K562 (cell line): ENCODE measurements at regions not wholly inside any gene's neighbourhood (a gene's known extent, or its start where the extent isn't known, plus 50 kb on each side); places are given as distances from the start of the nearest gene placed in this dataset.

Source experiments
- ATAC-seq: fragments of 200-7000 bp; cut with Tn5 transposase; 3 replicates; pipeline ENCODE4 v1.9.1; 2020; ENCODE audit warnings: moderate library complexity
- BruUV-seq: library from RNA; stranded (reverse); fragments of 400-500 nt; replicated peaks from 2 replicates; lab custom pipeline; 2021; lab: Mats Ljungman, UMichigan
- CTCF ChIA-PET: fragments of 300-600 bp; formaldehyde crosslinking; extraction: SDS; loops from one replicate; lab custom pipeline; 2021; ENCODE audit warnings: low intra/inter-chr PET ratio; lab: Yijun Ruan, JAX
- POLR2A ChIA-PET: fragments of 300-600, 350-650 bp; sonication (Branson Sonifier 250); formaldehyde crosslinking; extraction: SDS; loops from one replicate; lab custom pipeline; 2021; ENCODE audit warnings: antibody characterized with exemption, inconsistent platforms; lab: Yijun Ruan, JAX
- DNase-seq, 4 experiments: peaks; one replicate each; pipeline versions ENCODE4 v3.0.0 to v3.0.0-alpha.2; 2011 to 2018; ENCODE audit warnings: low spot score in 3 of 4, mixed read lengths in 3 of 4; ENCODE audit errors: extremely low read depth in 1 of 4
- FAIRE-seq: peaks from 2 replicates; lab custom pipeline; 2011; peaks lifted over from hg19 to GRCh38; lab: Jason Lieb, UNC
- H2AFZ ChIP-seq: 2 replicates; pipeline ENCODE4 v1.6.0; 2011; ENCODE audit warnings: low read depth, low read length, control low read depth, inconsistent platforms
- H3K27ac ChIP-seq: fragments of 200-600 bp; 3 replicates; pipeline ENCODE4 v1.8.0; 2011; ENCODE audit warnings: low read depth, mild to moderate bottlenecking, control low read depth, inconsistent platforms, low read length, moderate library complexity, mixed read lengths; ENCODE audit errors: extremely low read depth
- H3K27me3 ChIP-seq, 2 experiments: fragments of 300-600 bp in 1 of 2; 2 replicates in 1 of 2; 3 replicates in 1 of 2; pipeline versions ENCODE4 v1.6.0 to v1.8.0; 2011; ENCODE audit warnings: inconsistent platforms in 2 of 2, low read length in 2 of 2, mild to moderate bottlenecking in 1 of 2, mixed read lengths in 1 of 2, moderate library complexity in 1 of 2; ENCODE audit not compliant: control insufficient read depth in 2 of 2, insufficient read depth in 2 of 2
- H3K36me3 ChIP-seq: fragments of 300-600 bp; 3 replicates; pipeline ENCODE4 v1.8.0; 2011; ENCODE audit warnings: mild to moderate bottlenecking, low read length, inconsistent platforms; ENCODE audit not compliant: control insufficient read depth, insufficient read depth
- H3K4me1 ChIP-seq, 2 experiments: fragments of 200-600 bp in 1 of 2; replicated peaks in 1 of 2; 2 replicates in 1 of 2; 3 replicates in 1 of 2; pipeline versions ENCODE4 v1.5.1 to v1.8.0; 2011; ENCODE audit warnings: inconsistent platforms in 2 of 2, low read length in 2 of 2, mild to moderate bottlenecking in 1 of 2, mixed read lengths in 1 of 2, moderate library complexity in 1 of 2; ENCODE audit not compliant: control insufficient read depth in 2 of 2, insufficient read depth in 2 of 2
- H3K4me2 ChIP-seq: 2 replicates; pipeline ENCODE4 v1.6.1; 2011; ENCODE audit warnings: low read length, control low read depth, inconsistent platforms, mixed read lengths; ENCODE audit not compliant: insufficient read depth
- H3K4me3 ChIP-seq: fragments of 200-600 bp; sonication (generic), shearing (Covaris generic); 2 replicates; pipeline ENCODE4 v1.5.1; 2016; ENCODE audit warnings: control low read depth, inconsistent platforms
- H3K79me2 ChIP-seq: fragments of 200-600 bp; 3 replicates; pipeline ENCODE4 v1.8.0; 2011; ENCODE audit warnings: low read length, inconsistent platforms; ENCODE audit not compliant: control insufficient read depth, insufficient read depth
- H3K9ac ChIP-seq, 2 experiments: 2 replicates each; pipeline versions ENCODE4 v1.6.0 to v1.6.1; 2011; ENCODE audit warnings: low read depth in 2 of 2, low read length in 2 of 2, control low read depth in 1 of 2, inconsistent platforms in 1 of 2, mild to moderate bottlenecking in 1 of 2, mixed read lengths in 1 of 2; ENCODE audit not compliant: insufficient read depth in 1 of 2
- H3K9me1 ChIP-seq: one replicate; pipeline ENCODE4 v1.6.0; 2011; ENCODE audit warnings: inconsistent platforms, mild to moderate bottlenecking, low read length, moderate library complexity; ENCODE audit not compliant: control insufficient read depth, insufficient read depth
- H3K9me3 ChIP-seq: replicated peaks from 2 replicates; pipeline ENCODE4 v1.5.1; 2011; ENCODE audit warnings: low read depth, low read length, inconsistent platforms; ENCODE audit not compliant: control insufficient read depth, insufficient read depth
- H4K20me1 ChIP-seq: replicated peaks from 2 replicates; pipeline ENCODE4 v1.6.1; 2011; ENCODE audit warnings: low read length, inconsistent platforms, mixed read lengths; ENCODE audit not compliant: control insufficient read depth, insufficient read depth
- DEAF1 ChIP-seq: fragments of 450-650 bp; formaldehyde crosslinking; IDR thresholded peaks from 2 replicates; pipeline ENCODE4 v1.4.0; 2020; ENCODE audit warnings: mild to moderate bottlenecking, moderate library complexity
- EWSR1 ChIP-seq: fragments of 450-650 bp; IDR thresholded peaks from 2 replicates; pipeline ENCODE4 v1.6.1; 2018; ENCODE audit warnings: borderline replicate concordance, mild to moderate bottlenecking, low read depth, moderate library complexity; ENCODE audit not compliant: partially characterized antibody
- FOXP4 ChIP-seq: sonication (generic); formaldehyde crosslinking; IDR thresholded peaks from 2 replicates; pipeline ENCODE4 v1.8.0; 2022; ENCODE audit warnings: mild to moderate bottlenecking, missing genetic modification reagents, borderline replicate concordance
- GTF3C2 ChIP-seq: IDR thresholded peaks from 3 replicates; pipeline ENCODE4 v1.6.1; 2011; ENCODE audit warnings: borderline replicate concordance, mild to moderate bottlenecking, moderate library complexity; ENCODE audit not compliant: insufficient read length; ENCODE audit errors: extremely low read depth
- HDAC2 ChIP-seq: fragments of 450-650 bp; IDR thresholded peaks from 2 replicates; pipeline ENCODE4 v1.6.1; 2016; ENCODE audit warnings: mild to moderate bottlenecking
- HDAC3 ChIP-seq: fragments of 450-650 bp; IDR thresholded peaks from 2 replicates; pipeline ENCODE4 v1.6.1; 2018; ENCODE audit warnings: borderline replicate concordance, mild to moderate bottlenecking, moderate library complexity; ENCODE audit not compliant: partially characterized antibody
- KAT8 ChIP-seq: fragments of 450-650 bp; IDR thresholded peaks from 2 replicates; pipeline ENCODE4 v1.6.1; 2016; ENCODE audit warnings: low read depth, mild to moderate bottlenecking
- KLF10 ChIP-seq: fragments of 250-450 bp; sonication (Bioruptor Pico); IDR thresholded peaks from 2 replicates; pipeline ENCODE4 v1.6.1; 2021; ENCODE audit warnings: matching md5 sums
- MEF2D ChIP-seq: conservative IDR thresholded peaks from 2 replicates; pipeline ENCODE4 v1.6.1; 2016; ENCODE audit warnings: low read depth, missing genetic modification characterization, missing compliant biosample characterization
- NRF1 ChIP-seq, 2 experiments: fragments of 450-650 bp; IDR thresholded peaks in 1 of 2; conservative IDR thresholded peaks in 1 of 2; 2 replicates each; pipeline ENCODE4 v1.6.1; 2014; ENCODE audit warnings: mild to moderate bottlenecking in 2 of 2
- PML ChIP-seq: IDR thresholded peaks from 2 replicates; pipeline ENCODE4 v1.6.1; 2012; ENCODE audit warnings: low read length, inconsistent platforms
- SMARCE1 ChIP-seq: fragments of 450-650 bp; IDR thresholded peaks from 2 replicates; pipeline ENCODE4 v1.7.1; 2016; ENCODE audit warnings: mild to moderate bottlenecking
- TAF1 ChIP-seq: IDR thresholded peaks from 2 replicates; pipeline ENCODE4 v1.6.1; 2011; ENCODE audit warnings: mild to moderate bottlenecking, low read length, moderate library complexity; ENCODE audit not compliant: insufficient read depth, control insufficient read depth, severe bottlenecking; ENCODE audit errors: extremely low read depth
- U2AF2 ChIP-seq: fragments of 200-400 bp; formaldehyde crosslinking; optimal IDR thresholded peaks from 2 replicates; pipeline ENCODE3; 2017; ENCODE audit warnings: low read depth, mild to moderate bottlenecking, low read length
- ZBTB7A ChIP-seq: IDR thresholded peaks from 2 replicates; pipeline ENCODE4 v1.6.1; 2011; ENCODE audit warnings: low read depth, mild to moderate bottlenecking, low read length, moderate library complexity, borderline replicate concordance; ENCODE audit not compliant: control insufficient read depth
- ZFP36 ChIP-seq: fragments of 150-350 bp; IDR thresholded peaks from 2 replicates; pipeline ENCODE4 v1.6.1; 2018; ENCODE audit warnings: low read length, low read depth; ENCODE audit not compliant: partially characterized antibody
- WGBS: fragments of 100-300 bp; shearing (Covaris generic); methylation state at CpG from one replicate; pipeline ENCODE4 v1.1.6; 2016; ENCODE audit warnings: low coverage, mixed read lengths; ENCODE audit not compliant: insufficient coverage; ENCODE audit errors: missing lambda C conversion rate; 5-methylcytosine and 5-hydroxymethylcytosine counted together
- in situ Hi-C: fragments of 300-500 bp; cut with MboI; formaldehyde crosslinking; loops from 4 replicates; pipeline ENCODE4 v1.15.0; 2018; ENCODE audit warnings: inconsistent platforms, mixed read lengths
- intact Hi-C: fragments of 100-400 bp; cut with micrococcal nuclease; formaldehyde crosslinking; loops from 2 replicates; pipeline ENCODE4 v1.14.2; 2022

- no peak for TF ChIP-seq ZFP36
Measured at GRCh38 chr3:34364335-34364734, 565.9 kb downstream of the PDCD6IP start (continued).

GRCh38 chr3:34365231-34365630 lies 566.8 kb downstream of the PDCD6IP start:
- FAIRE-seq (no peak), ATAC-seq (no peak), DNase-seq (no peak)
- H3K27ac ChIP-seq = no peak overlapping the region
- H3K4me2 ChIP-seq = no peak overlapping the region
- H3K79me2 ChIP-seq = no peaks in the 10 kb centered on the region
- no peaks in the 10 kb centered on the region for H4K20me1 ChIP-seq
- 2% methylated on average over 3 of the region's 3 CpGs for WGBS
- H3K4me3 ChIP-seq = no peak overlapping the region
- no peaks in the 10 kb centered on the region for H3K27me3 ChIP-seq
- intact Hi-C loops (no loop called here), in situ Hi-C loops (no loop called here)
- H3K9me1 ChIP-seq = no peaks in the 10 kb centered on the region
- BruUV-seq = no TSS peak
- POLR2A ChIA-PET = no interaction called here
- H3K9ac ChIP-seq = no peak overlapping the region
- H3K4me1 ChIP-seq = no peaks in the 10 kb centered on the region
- CTCF ChIA-PET = no interaction called here
- H3K9me3 ChIP-seq = no peaks in the 10 kb centered on the region
- H3K36me3 ChIP-seq = no peaks in the 10 kb centered on the region
- H2AFZ ChIP-seq = no peak overlapping the region
- no peak for TF ChIP-seq ZBTB7A
- no peak for TF ChIP-seq KAT8
- TF ChIP-seq FOXP4 (CRISPR knock-in tag) = no peak
- no peak for TF ChIP-seq HDAC2
- no peak for TF ChIP-seq U2AF2
- TF ChIP-seq MEF2D (tag) = no peak
- no peak for TF ChIP-seq EWSR1
- no peak for TF ChIP-seq SMARCE1
- no peak for TF ChIP-seq NRF1 (conservative IDR thresholded peaks at IDR 0.05 in 1 of 2, IDR thresholded peaks at IDR 0.05 in 1 of 2)
- no peak for TF ChIP-seq PML
- TF ChIP-seq KLF10 (CRISPR knock-in tag) = no peak
- no peak for TF ChIP-seq TAF1
- TF ChIP-seq HDAC3 = no peak
- no peak for TF ChIP-seq GTF3C2
- TF ChIP-seq DEAF1 (CRISPR knock-in tag) = no peak
